ENCODE measurements at regions not wholly inside any gene's neighbourhood (a gene's known extent, or its start where the extent isn't known, plus 50 kb on each side); places are given as distances from the start of the nearest gene placed in this dataset.
"Not testable (repeated sequence)": the region's sequence is repeated elsewhere in the genome, so short reads cannot be mapped to it uniquely, and the experiment has no call there.

DNA sequence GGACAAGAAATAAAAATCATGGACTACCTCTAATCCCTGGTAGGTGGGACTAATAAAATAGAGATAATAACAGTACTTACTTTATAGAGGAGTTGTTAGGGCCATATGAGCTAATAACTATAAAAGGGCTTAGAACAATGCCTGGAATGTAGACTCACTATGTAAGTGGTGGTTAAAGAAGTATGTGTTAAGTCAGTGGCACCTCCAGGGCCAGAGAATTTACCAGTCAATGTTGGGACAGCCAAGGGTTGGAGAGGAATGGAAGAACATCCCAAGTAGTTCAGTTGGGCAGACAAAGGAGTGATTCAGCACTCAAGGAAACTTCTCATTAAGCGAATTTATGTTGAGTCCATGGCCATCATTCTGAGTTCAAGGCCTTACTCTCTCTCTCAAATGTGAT lies 116.8 kb downstream of the OTOR start:
- DNase-seq: peak; percentile 57

DNA sequence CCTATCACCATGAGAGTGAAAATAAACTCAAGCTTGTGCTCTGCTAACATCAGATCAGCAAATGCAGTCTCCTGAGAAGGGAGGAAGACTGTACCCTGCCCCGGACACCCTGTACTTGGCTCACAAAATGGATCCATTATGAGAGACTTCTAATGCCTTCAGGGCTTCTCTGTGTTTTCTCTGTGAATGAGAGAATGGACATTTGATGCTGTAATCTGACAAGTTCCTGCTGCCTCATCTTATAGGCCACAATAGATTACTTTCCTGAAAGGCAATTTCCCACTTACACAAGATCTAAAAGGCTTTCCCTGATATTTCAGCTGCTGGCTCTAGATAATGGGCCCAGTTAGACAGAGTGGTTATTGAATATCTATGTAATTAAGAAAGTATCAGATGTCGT lies 117.2 kb downstream of the OTOR start:
- DNase-seq: no peak

DNA sequence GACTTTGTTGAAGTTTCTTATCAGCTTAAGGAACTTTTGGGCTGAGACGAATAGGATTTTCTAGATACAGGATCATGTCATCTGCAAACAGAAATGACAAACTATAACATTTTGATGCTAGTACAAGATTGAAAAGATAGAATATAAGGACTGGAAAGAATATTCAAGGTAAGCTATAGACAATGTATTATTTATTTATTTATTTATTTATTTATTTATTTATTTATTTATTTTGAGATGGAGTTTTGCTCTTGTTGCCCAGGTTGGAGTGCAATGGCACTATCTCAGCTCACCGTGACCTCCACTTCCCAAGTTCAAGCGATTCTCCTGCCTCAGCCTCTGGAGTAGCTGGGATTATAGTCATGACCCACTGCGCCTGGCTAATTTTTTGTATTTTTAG lies 125.0 kb downstream of the OTOR start:
- not testable (repeated sequence) for DNase-seq

DNA sequence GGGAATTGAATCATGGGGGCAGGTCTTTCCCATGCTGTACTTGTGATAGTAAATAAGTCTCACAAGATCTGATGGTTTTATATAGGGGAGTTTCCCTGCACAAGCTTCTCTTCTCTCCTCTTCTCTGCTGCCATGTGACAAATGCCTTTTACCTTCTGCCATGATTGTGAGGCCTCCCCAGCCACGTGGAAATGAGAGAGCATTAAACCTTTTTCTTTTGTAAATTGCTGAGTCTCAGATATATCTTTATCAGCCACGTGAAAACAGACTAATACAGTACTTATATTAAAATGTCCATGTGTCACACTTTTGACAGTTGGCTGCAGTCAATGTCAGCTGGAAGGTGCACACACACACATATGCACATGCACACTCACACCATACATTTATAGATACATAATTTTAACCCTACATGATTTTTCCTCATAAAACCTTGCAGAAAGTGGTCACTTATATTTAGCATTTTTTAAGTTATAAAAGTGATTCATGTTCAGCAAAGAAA lies 128.9 kb downstream of the OTOR start:
- no peak for DNase-seq

DNA sequence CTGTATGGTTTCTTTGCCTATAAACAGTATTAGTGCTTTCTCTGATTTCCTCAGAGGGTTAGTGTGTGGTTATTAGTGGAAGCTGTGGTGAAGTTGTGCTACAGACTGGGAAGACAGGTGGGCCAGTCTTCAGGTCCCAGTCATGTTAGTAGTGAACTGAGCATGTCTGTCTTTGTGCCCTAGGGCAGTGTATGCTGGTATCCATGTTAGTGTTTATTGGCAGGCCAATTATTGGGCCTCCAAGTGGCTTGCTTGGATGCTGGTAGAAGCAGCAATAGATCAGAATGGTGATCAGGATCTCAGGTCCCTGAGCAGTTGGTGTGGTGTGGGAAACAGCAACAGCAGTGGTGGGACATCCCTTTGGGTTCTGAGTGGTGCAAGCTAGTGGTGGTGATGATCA lies 137.6 kb downstream of the OTOR start:
- DNase-seq: no peak

DNA sequence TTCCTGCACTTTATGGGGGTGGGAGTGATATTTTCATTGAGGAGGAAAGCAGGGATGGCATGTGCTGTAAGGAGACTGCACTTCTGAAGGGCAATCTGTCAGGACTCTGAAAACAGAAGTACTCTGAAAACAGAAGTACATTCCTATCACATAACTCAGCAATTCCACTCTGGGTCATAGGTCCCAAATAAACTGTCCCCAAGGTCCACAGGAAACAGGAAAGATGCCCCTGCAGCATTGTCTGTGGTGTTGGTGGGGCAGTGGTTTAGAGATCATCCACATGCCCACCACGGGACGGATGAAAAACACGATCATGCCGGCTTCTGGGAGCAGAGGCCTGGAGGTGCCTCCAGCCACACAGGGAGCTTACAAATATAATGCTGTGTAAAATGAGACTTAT lies 150.3 kb downstream of the OTOR start:
- peak; percentile 49 for DNase-seq

DNA sequence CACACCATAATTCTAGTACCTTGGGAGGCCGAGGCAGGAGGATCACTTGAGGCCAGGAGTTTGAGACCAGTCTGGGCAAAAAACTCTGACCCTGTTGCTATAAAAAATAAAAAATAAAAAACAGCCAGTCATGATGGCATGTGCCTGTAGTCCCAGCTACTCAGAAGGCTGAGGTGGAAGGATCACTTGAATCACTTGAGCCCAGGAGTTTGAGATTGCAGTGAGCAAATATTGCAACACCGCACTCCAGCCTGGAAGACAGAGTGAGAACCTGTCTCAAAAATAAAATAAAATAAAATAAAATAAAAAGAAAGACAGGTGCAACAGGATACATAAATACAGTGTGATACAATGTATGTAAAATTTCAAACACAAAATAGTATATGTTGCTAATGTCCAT lies 154.5 kb downstream of the OTOR start:
- DNase-seq: no peak

DNA sequence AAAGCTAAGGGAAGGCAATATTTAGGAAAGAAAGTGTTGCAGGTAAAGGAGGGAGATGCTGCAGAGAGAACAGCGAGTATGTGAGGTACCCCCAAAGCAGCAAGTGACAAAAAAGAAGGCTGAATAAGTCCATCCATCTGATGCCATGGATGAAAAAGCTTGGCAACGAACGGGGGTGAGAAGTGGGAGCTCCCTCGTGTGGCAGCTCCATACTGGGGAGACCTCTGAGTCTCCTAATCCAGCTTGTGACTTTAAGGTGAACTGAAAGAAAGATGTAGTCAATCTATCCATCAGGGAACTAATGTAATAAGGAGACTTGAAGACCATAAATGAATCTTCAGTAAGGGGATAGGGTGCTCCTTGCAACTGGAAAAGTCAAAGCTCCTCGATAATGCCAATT lies 156.6 kb downstream of the OTOR start:
- DNase-seq: no peak

DNA sequence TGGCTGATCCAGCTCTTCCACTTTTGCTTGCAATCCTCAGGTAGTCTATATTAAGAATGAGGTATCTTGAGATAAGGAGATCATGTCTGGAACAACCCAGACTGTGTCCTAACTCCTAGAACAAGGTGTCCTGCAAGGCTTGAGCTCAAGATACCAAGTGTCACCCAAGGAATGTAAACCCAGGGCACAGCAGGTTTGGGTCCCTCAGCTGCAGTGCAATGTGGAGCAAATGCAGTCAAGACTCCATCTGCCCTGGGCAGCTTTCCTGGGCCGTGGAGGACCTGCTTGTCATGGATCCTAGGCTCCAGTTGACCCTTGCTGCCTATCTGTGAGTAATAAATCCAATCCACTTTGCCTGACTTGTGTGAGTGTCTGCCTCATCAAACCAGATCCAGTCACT lies 166.1 kb downstream of the OTOR start:
- DNase-seq: no peak

DNA sequence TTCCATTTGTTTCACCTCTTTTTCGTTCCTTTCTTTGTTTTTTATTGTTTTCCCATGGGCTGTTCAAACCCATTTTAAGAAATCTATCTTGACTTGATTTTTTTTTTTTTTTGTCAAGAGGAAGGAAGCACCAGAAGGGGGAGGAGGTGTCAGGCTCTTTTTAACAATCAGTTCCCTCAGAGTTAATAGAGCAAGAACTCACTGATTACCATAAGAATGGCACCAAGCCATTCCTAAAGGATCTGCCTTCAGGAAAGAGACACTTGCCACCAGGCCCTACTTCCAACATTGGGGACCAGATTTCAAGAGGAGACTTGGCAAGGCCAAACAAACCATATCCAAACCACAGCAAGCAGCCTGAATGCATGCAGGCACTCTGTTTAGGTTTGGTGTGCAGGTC lies 168.0 kb downstream of the OTOR start:
- DNase-seq: no peak

DNA sequence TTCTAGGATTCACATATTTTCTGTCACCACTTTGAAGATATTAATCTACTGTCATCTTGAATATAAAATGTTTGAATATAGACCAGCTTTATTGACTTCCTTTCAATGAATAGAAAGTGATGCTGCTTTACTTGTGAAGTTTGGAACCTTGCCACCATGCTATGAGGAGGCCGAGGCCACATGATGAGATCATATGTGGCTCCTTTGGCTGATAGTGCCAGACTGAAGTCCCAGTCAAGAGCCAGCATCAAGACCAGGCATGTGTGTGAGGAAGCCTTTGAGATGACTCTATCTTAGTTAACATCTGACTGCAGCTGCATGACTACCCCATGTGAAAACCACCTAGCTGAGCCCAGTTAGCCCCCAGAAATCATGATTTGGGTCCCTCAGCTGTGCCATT lies 169.5 kb downstream of the OTOR start:
- DNase-seq: peak; percentile 68

DNA sequence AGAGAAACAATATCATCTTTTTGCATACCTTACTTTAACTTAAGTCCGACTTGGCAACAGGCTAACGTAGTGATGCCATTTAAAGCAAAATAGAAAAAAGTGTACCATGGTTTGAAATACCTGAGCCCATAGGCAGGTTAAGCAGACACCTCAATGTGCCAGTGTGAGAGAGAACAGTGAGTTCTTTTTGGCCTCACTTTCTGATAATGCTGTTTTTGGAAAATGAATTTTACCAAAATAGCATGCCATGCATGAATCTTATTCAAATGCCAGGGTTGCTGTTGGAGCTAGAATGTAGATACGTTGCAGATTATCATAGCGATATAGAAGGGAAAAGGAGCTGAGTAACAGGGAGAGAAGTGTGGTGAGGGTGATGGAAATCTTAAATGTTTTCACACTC lies 170.2 kb downstream of the OTOR start:
- DNase-seq: no peak

DNA sequence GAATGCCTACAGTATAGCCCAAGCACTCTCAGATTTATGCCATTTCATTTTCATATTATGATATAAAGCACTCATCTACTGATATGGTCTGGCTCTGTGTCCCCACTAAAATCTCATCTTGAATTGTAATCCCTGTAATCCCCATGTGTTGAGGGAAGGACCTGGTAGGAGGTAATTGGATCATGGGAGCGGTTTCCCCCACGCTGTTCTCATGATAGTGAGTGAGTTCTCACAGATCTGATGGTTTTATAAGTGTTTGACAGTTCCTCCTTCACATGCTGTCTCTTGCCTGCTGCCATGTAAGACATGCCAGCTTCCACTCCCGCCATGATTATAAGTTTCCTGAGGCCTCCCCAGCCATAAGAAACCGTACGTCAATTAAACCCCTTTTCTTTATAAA lies 171.7 kb downstream of the OTOR start:
- DNase-seq: no peak

DNA sequence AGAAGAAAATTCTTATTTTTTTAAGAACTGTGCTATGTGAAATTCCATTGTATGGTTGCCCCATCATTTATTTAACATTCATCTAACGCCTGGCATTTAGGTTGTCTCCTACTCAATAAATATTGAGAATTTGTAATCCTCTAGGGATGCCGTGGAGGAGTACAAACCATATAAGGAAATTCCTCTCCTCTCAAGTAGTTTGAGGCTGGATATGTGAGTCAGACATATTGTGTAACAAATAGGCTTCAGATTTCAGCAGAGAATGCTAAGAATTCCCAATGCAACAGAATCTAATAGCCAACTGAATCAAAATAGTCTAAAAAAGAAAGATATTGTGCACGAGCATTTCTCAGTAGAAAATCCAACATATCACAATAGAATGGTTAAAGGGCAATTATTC lies 174.7 kb downstream of the OTOR start:
- peak; percentile 96 for DNase-seq

DNA sequence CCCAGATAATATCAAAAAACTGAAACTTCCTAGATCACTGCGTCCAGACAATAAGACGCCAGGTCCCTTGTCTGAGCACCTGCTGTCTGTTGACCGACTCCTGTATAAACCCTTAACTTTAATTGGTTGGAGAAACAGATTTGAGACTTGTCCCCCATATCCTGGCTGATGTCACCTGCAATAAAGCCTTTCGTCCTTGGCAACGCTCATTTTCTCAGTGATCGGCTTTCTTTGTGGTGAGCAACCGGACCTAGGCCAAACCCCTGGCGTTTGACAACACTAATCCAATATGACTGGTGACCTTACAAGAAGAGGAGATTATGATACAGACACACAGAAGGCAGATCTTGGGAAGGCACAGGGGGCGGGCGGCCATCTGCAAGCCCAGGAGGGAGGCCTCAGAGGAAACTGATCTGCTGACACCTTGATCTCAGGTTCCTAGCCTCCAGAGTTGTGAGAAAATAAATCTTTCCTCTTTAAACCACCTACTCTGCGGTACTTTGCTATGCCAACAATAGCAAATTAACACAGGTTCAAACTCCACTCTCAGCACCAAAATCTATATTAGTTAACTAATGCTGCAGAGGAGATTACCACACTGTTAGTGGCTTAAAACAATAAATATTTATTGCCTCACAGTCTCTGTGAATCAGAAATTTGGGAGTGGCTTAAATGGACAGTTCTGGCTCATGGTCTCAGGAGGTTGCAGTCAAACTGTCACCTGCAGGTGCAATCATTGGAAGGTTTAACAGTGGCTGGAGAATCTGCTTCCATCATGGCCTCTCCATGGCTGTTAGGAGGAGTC lies 178.7 kb downstream of the OTOR start:
- no peak for DNase-seq

DNA sequence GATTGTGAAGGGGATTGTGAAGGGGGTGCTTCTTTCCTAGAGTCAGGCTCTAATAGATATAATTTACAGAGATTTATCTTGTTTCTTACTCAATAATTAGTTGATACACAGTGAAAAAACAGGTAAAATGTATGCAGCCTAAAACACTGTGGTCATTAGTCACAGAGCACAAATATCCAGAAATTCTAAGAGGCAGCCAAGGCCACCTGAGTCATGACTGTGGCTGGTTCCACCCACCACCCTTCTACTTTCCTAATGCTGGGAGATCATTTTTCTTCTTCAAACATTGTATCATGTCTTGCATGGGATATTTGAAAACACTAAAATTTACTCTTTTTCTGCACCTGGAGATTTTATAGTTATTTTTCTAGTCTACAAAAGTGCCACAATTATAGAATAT lies 181.6 kb downstream of the OTOR start:
- peak; percentile 74 for DNase-seq

DNA sequence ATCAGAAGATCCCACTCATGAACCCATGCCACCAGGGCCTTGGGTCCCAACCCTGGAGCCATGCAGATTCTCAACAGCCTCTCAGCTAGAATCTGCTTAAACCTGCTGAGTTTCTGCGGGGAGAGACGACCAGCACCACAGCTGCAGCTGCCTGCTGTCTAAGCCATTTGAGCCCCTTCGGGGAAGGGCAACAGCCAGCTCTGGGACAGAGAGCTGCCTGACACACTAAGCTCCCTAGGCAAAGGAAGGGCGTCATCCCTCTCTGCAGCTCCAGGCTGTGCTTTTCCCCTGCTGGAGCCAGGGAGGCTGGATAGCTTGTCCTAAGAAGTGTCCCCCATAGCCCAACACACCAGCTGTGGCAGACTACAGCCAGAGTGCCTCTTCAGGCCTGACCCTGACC lies 182.5 kb downstream of the OTOR start:
- no peak for DNase-seq

DNA sequence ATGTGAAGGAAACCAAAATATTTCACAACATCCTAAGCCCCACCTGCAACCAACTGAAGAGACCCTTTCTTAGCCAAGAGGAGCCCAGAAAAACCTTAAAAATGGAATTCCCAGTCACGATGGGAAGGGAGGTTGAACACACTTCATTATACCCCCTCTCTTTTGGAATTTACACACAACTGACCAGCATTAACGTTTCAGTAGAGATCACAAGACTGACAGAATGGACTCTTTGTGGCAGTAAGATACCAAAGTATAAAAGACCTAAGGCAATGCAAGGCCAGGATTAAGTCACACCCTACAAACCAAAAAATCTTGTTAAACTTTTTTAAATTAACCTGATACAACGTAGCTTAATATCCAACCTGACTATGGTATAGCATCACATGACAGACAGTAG lies 190.9 kb downstream of the OTOR start:
- DNase-seq: no peak

DNA sequence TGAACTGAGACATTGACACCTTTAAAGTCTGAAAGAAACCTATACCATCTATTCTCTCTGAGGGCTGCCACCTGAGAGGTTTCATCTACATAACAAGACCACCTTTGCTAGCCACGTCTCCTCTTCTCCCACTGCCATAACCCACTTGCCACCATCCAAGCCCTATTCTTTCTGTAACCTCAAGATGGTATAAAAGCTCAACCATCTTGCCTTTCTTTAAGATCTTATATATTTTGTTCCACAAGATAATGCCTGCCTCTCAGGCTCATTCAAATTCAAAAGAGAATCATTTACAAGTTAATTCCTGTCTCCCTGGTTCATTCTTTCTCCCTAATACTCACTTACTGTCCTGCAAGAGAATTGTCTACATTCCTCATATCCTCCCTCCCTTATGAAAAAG lies 192.5 kb downstream of the OTOR start:
- DNase-seq: no peak

DNA sequence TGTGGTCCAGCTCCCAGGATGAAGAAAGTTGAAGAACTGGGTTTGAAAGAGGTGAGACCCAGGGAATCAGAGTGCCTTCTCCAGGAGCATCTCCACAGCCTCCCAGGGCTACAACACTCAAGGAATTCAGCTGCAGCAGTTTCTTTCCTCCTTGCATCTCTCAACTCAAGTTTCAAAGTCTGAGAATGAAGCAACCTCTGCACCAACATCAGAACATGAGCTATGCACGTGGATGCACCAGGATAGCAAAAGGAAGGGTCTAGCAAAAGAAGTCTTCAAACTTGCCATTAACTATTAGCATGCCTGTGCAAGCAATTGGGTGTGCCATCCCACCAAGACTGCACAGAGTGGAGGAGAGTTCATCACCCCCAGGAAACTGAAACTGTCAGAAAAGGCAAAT lies 193.9 kb downstream of the OTOR start:
- no peak for DNase-seq

DNA sequence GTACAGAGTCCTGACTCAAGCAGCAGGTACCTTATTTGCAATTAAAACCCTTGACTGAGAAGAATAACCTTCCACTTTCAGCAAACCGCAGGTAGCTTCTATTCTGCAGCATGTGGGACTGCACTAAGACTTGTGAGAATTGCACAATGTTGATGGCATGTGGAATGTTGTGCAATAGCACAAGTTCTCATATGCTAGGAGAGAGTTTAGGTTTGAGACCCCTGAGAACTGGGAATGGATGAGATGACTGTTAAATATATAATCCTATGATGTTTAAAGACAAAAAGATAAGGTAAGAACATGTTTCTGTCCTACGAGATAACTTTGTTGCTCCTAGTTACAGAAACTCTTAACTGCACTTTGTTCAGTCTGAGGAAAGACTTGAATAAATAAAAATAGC lies 194.6 kb downstream of the OTOR start:
- peak; percentile 46 for DNase-seq

DNA sequence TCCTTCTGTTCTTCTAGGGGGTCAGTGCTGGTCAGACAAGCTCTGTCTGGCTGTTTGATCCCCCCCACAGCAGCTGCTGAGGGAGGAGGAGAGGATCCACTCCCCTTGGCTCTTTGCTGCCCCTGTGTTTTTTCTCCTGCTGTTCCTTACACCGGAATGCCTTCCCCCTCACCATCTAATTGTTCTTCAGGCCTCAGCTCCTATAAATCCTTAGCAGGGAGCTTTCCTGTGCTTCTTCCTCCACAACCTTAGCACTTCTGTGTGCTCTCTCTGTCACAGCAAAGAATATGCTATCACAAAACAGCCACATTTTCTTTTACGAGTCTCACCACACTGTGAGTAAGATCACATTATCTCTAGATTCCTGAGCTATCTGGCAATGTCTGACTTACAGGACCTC lies 196.6 kb downstream of the OTOR start:
- DNase-seq: peak; percentile 38

DNA sequence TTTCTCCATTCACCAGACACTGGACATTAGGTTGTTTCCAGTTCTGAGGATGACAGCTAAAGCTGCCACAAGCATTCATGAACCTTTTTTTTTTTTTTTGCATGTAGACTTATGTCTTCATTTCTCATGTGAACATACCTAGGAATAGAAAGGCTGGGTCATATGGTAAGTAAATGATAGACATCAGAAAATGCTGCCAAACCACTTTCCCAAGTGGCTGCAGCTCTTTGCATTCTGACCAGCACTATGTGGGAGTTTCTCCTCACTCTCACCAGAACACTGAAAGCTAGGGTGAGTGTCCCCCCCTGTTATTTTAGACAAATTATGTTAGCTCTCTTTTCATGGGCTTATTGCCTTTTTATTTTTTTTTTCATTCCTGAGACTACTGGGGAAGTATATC lies 197.5 kb downstream of the OTOR start:
- DNase-seq: no peak

DNA sequence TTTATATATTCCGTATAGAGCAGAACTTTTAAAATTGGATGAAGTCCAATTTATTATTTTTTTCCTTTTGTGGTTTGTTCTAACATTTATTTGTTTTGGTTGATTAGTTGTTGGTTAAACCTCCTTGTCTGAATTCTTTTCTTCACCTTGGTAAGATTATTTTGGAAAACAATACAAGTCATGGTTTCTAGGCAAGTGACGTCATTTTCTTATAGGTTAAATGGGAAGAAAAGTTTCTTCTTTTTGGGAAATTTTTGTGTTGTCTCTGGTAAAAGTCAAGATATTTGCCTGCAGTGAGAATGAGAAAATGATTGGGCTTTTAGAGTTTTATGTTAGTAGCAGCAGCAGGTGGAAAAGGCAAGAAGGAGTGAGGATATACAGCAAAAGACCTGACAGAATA lies 197.9 kb downstream of the OTOR start:
- no peak for DNase-seq

DNA sequence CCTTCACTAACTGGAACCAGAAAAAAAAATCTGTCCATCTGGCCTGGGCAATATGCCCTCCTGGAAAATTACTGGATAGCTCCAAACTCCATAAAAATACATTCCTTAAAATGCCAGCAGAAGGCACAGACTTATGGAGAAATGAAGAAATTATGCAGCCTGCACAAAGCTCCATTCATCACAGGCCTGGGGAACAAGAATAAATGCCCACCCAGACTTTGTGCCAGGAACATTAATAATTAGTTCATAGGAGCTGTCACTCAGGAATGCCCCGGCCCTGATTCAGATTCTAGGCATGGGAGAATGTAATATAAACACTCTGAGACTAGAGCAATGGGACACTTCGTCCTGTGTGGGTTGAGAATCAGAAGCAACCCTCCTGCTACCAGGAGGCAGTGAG lies 199.3 kb downstream of the OTOR start:
- DNase-seq: peak; percentile 60
